Mesendoderm (in vitro differentiated cells): ENCODE measurements at regions not wholly inside any gene's neighbourhood (a gene's known extent, or its start where the extent isn't known, plus 50 kb on each side); places are given as distances from the start of the nearest gene placed in this dataset.

Experiments
- DNase-seq: peaks from one replicate; pipeline ENCODE4 v3.0.0; 2013
- H2AK5ac ChIP-seq: 2 replicates; pipeline ENCODE4 v1.6.1; 2013; ENCODE audit warnings: low read length, inconsistent platforms
- H2BK120ac ChIP-seq: 2 replicates; pipeline ENCODE4 v1.6.1; 2013; ENCODE audit warnings: low read depth, mild to moderate bottlenecking, low read length, moderate library complexity, mixed read lengths
- H2BK15ac ChIP-seq: replicated peaks from 2 replicates; pipeline ENCODE4 v1.6.1; 2013; ENCODE audit warnings: low read depth, mild to moderate bottlenecking, moderate library complexity
- H2BK5ac ChIP-seq: 2 replicates; pipeline ENCODE4 v1.6.1; 2013; ENCODE audit warnings: low read length, inconsistent platforms
- H3K18ac ChIP-seq: 2 replicates; pipeline ENCODE4 v1.6.1; 2013; ENCODE audit warnings: mild to moderate bottlenecking, low read length, mixed read lengths
- H3K23ac ChIP-seq: one replicate; pipeline ENCODE4 v1.6.1; 2013; ENCODE audit warnings: low read length
- H3K27ac ChIP-seq: 2 replicates; pipeline ENCODE4 v1.5.1; 2013; ENCODE audit warnings: low read depth, mild to moderate bottlenecking, inconsistent platforms, low read length, moderate library complexity
- H3K27me3 ChIP-seq: 2 replicates; pipeline ENCODE4 v1.6.1; 2013; ENCODE audit warnings: low read length, control low read depth, mild to moderate bottlenecking, inconsistent platforms; ENCODE audit not compliant: insufficient read depth, poor library complexity
- H3K36me3 ChIP-seq: 2 replicates; pipeline ENCODE4 v1.6.1; 2013; ENCODE audit warnings: low read length, inconsistent platforms; ENCODE audit not compliant: control insufficient read depth, insufficient read depth
- H3K4ac ChIP-seq: one replicate; pipeline ENCODE4 v1.6.1; 2013; ENCODE audit warnings: low read depth, mild to moderate bottlenecking, low read length, moderate library complexity
- H3K4me1 ChIP-seq: 2 replicates; pipeline ENCODE4 v1.6.1; 2013; ENCODE audit warnings: low read depth, low read length, inconsistent platforms; ENCODE audit not compliant: control insufficient read depth
- H3K4me2 ChIP-seq: 2 replicates; pipeline ENCODE4 v1.6.1; 2013; ENCODE audit warnings: low read length
- H3K4me3 ChIP-seq: 2 replicates; pipeline ENCODE4 v1.5.1; 2013; ENCODE audit warnings: mild to moderate bottlenecking, low read length
- H3K56ac ChIP-seq: one replicate; pipeline ENCODE4 v1.6.1; 2013; ENCODE audit warnings: low read length
- H3K79me1 ChIP-seq: 2 replicates; pipeline ENCODE4 v1.6.1; 2013; ENCODE audit warnings: low read length, inconsistent platforms
- H3K79me2 ChIP-seq: 2 replicates; pipeline ENCODE4 v1.6.1; 2013; ENCODE audit warnings: mild to moderate bottlenecking, low read length; ENCODE audit not compliant: control insufficient read depth, insufficient read depth
- H3K9ac ChIP-seq: 2 replicates; pipeline ENCODE4 v1.6.1; 2013; ENCODE audit warnings: low read length, inconsistent platforms
- H4K5ac ChIP-seq: one replicate; pipeline ENCODE4 v1.6.1; 2013; ENCODE audit warnings: low read length
- H4K8ac ChIP-seq: one replicate; pipeline ENCODE4 v1.6.1; 2013; ENCODE audit warnings: low read depth, mild to moderate bottlenecking, control low read depth, low read length, moderate library complexity
- WGBS: extraction: QIAGEN DNeasy Blood & Tissue Kit; methylation state at CpG from one replicate; pipeline ENCODE4 v1.1.7; 2013; ENCODE audit warnings: low lambda C conversion rate, missing lambda C conversion rate; ENCODE audit not compliant: insufficient coverage; ENCODE audit errors: extremely low coverage; 5-methylcytosine and 5-hydroxymethylcytosine counted together

GRCh38 chr7:80312139-80312661, 177.6 kb downstream of the GNAI1 start:
- Histone ChIP-seq H2BK120ac (no peak overlapping the region), H3K79me2 (no peaks in the 10 kb centered on the region), H2BK15ac (no peak overlapping the region), H3K36me3 (no peaks in the 10 kb centered on the region), H3K9ac (peak overlapping the region; percentile 10), H3K27me3 (no peaks in the 10 kb centered on the region), H3K56ac (peak overlapping the region; percentile 59), H3K4me2 (no peak overlapping the region), H3K4me1 (peaks cover 7% of the 10 kb centered on the region), H3K4ac (no peak overlapping the region), H2BK5ac (peak overlapping the region; percentile 82), H3K23ac (no peak overlapping the region), H4K5ac (peak overlapping the region; percentile 64), H3K27ac (no peak overlapping the region), H3K18ac (no peak overlapping the region), H3K79me1 (no peaks in the 10 kb centered on the region), H2AK5ac (no peak overlapping the region), H4K8ac (no peak overlapping the region), H3K4me3 (no peak overlapping the region)
- no CpG with 5 or more reads among the region's 5 CpGs for WGBS
- DNase-seq = peak; percentile 87

- H4K8ac ChIP-seq = no peak overlapping the region
- no peaks in the 10 kb centered on the region for H3K79me1 ChIP-seq
- WGBS = no CpG with 5 or more reads among the region's 2 CpGs
- peaks cover 7% of the 10 kb centered on the region for H3K4me1 ChIP-seq
- H3K4me3 ChIP-seq = no peak overlapping the region
- H2AK5ac ChIP-seq = no peak overlapping the region
- H2BK15ac ChIP-seq = no peak overlapping the region
- no peak overlapping the region for H3K18ac ChIP-seq
- no peak overlapping the region for H3K4me2 ChIP-seq
- no peak overlapping the region for H3K4ac ChIP-seq
- H3K9ac ChIP-seq = no peak overlapping the region
- H3K23ac ChIP-seq = no peak overlapping the region
- no peak for DNase-seq
- no peak overlapping the region for H3K27ac ChIP-seq
- no peak overlapping the region for H2BK5ac ChIP-seq
- H3K56ac ChIP-seq = no peak overlapping the region
- no peaks in the 10 kb centered on the region for H3K36me3 ChIP-seq
- H4K5ac ChIP-seq = no peak overlapping the region
- H3K27me3 ChIP-seq = no peaks in the 10 kb centered on the region
- H3K79me2 ChIP-seq = no peaks in the 10 kb centered on the region
- H2BK120ac ChIP-seq = no peak overlapping the region
Measured at GRCh38 chr7:80311313-80311712, 176.7 kb downstream of the GNAI1 start.

- Histone ChIP-seq H3K79me1 (no peaks in the 10 kb centered on the region), H2BK5ac (no peak overlapping the region), H3K4me2 (no peak overlapping the region), H3K36me3 (no peaks in the 10 kb centered on the region), H3K27ac (no peak overlapping the region), H3K4me3 (no peak overlapping the region), H2BK120ac (no peak overlapping the region), H4K5ac (no peak overlapping the region), H3K18ac (no peak overlapping the region), H3K23ac (no peak overlapping the region), H2BK15ac (no peak overlapping the region), H3K56ac (no peak overlapping the region), H4K8ac (no peak overlapping the region), H3K27me3 (no peaks in the 10 kb centered on the region), H3K4ac (no peak overlapping the region), H2AK5ac (no peak overlapping the region), H3K79me2 (no peaks in the 10 kb centered on the region), H3K4me1 (peaks cover 7% of the 10 kb centered on the region), H3K9ac (no peak overlapping the region)
- WGBS = no CpG with 5 or more reads among the region's 4 CpGs
- DNase-seq = no peak
Measured at GRCh38 chr7:80309971-80310549, 175.4 kb downstream of the GNAI1 start.

- H2BK120ac ChIP-seq = no peak overlapping the region
- no peak overlapping the region for H3K23ac ChIP-seq
- WGBS = no CpG with 5 or more reads among the region's 3 CpGs
- no peak overlapping the region for H3K56ac ChIP-seq
- peaks cover 7% of the 10 kb centered on the region for H3K4me1 ChIP-seq
- no peak overlapping the region for H3K4me3 ChIP-seq
- H3K36me3 ChIP-seq = no peaks in the 10 kb centered on the region
- H4K8ac ChIP-seq = no peak overlapping the region
- H2BK5ac ChIP-seq = no peak overlapping the region
- H3K4ac ChIP-seq = no peak overlapping the region
- H2BK15ac ChIP-seq = no peak overlapping the region
- no peak overlapping the region for H3K18ac ChIP-seq
- no peak for DNase-seq
- no peak overlapping the region for H4K5ac ChIP-seq
- no peak overlapping the region for H3K4me2 ChIP-seq
- no peak overlapping the region for H3K27ac ChIP-seq
- no peaks in the 10 kb centered on the region for H3K79me1 ChIP-seq
- H3K27me3 ChIP-seq = no peaks in the 10 kb centered on the region
- no peak overlapping the region for H2AK5ac ChIP-seq
- H3K9ac ChIP-seq = no peak overlapping the region
- no peaks in the 10 kb centered on the region for H3K79me2 ChIP-seq
Measured at GRCh38 chr7:80309377-80309776, 174.7 kb downstream of the GNAI1 start.

DNA sequence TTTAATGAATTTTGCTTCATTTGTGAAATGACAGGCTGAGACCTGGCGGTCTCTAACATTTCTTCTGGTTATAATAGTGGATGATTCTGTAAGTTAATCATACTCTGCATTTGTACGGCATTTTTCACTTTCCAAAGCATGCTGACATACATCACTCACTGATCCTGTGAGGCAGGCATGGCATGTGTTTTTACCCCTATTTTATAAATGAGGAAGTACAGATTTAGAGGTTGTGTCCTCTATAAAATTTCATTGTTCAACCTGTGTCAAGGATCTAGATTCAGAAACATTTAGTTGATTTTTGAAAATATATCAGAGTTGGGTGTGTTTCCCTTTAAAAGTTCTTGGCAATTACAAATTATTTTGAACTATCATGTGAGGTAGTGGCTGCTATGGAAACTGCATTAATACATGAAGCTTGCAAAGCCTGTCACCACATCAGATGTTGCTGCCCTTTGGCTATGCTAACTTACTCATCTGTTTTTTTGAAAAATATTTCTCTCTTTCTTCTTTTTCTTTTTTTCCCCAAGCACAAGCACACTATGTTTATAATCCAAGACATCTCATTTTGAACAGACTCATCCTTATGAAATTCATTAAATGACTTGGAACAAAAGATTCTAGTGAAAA, 172.7 kb downstream of the GNAI1 start:
- H4K8ac ChIP-seq = no peak overlapping the region
- no peak overlapping the region for H2AK5ac ChIP-seq
- H3K18ac ChIP-seq = no peak overlapping the region
- H3K79me1 ChIP-seq = no peaks in the 10 kb centered on the region
- H2BK15ac ChIP-seq = no peak overlapping the region
- H3K23ac ChIP-seq = no peak overlapping the region
- H2BK120ac ChIP-seq = peak overlapping the region; percentile 54
- H3K79me2 ChIP-seq = no peaks in the 10 kb centered on the region
- H3K4ac ChIP-seq = no peak overlapping the region
- H3K4me1 ChIP-seq = peaks cover 3% of the 10 kb centered on the region
- no peak overlapping the region for H3K4me3 ChIP-seq
- H3K4me2 ChIP-seq = no peak overlapping the region
- peak overlapping the region; percentile 56 for H4K5ac ChIP-seq
- H3K36me3 ChIP-seq = no peaks in the 10 kb centered on the region
- no peak overlapping the region for H2BK5ac ChIP-seq
- H3K27ac ChIP-seq = no peak overlapping the region
- WGBS = no CpG with 5 or more reads among the region's 2 CpGs
- H3K56ac ChIP-seq = no peak overlapping the region
- H3K27me3 ChIP-seq = no peaks in the 10 kb centered on the region
- no peak overlapping the region for H3K9ac ChIP-seq
- no peak for DNase-seq
